ENCODE measurements at regions not wholly inside any gene's neighbourhood (a gene's known extent, or its start where the extent isn't known, plus 50 kb on each side); places are given as distances from the start of the nearest gene placed in this dataset.

DNA sequence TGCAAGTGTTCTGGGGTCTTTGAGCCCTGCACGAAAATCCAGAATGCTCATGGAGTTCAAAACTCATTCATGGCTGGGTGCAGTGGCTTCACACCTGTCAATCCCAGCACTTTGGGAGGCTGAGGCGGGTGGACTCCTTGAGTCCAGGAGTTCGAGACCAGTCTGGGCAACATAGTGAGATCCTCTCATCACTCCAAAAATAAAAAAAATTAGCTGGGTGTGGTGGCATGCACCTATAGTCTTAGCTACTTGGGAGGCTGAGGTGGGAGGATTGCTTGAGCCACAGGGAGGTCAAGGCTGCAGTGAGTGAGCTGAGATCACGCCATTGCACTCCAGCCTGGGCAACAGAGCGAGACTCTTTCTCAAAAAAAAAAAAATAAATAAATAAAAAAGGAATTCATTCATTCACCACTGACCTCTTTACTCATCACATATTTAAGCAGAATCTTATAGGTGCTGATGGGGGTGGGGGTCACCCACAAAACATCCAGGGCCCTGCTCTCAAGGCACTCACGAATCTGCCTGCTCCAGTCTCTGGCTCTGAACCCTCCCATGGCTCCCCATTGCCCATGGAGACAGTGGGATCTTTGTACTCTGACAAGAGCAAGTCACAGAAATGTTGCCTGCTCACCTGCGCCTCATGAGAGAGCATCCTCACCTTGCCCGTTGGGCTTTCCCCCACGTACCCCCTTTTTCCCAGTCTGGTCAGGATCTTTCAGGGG, 76.7 kb upstream of the IER5L start:
- TF ChIP-seq POLR2AphosphoS5 (IDR thresholded peaks at IDR 0.05; ENCODE audit: insufficient read depth, low read depth, low read length) (no peak), EZH2 (IDR thresholded peaks at IDR 0.05; ENCODE audit: borderline replicate concordance, low read depth, low read length, severe bottlenecking) (no peak)

Measured in endothelial cell of umbilical vein (primary cell).